Thyroid gland (tissue), 4 donors: ENCODE measurements at regions not wholly inside any gene's neighbourhood (a gene's known extent, or its start where the extent isn't known, plus 50 kb on each side); places are given as distances from the start of the nearest gene placed in this dataset.

ENCODE experiments used
- POLR2A ChIP-seq, 2 donors: fragments of 450-650 bp; IDR thresholded peaks; one replicate each; pipeline ENCODE4 v1.6.1; 2017; ENCODE audit warnings: antibody characterized with exemption in 2 of 2, mild to moderate bottlenecking in 2 of 2, moderate library complexity in 1 of 2
- TF ChIP-seq, protein P1 (sequence below), 6 experiments: fragments of 200-600 bp in 3 of 6; fragments of 450-650 bp in 3 of 6; sonication (generic) in 3 of 6; IDR thresholded peaks; one replicate each; pipeline ENCODE4 v1.5.1; 2016 to 2019; ENCODE audit warnings: antibody characterized with exemption in 6 of 6, mild to moderate bottlenecking in 2 of 6, inconsistent platforms in 1 of 6, moderate library complexity in 1 of 6

GRCh38 chr2:16726577-16726976 is 60.9 kb upstream of the CYRIA start:
- TF ChIP-seq, protein P1, sequence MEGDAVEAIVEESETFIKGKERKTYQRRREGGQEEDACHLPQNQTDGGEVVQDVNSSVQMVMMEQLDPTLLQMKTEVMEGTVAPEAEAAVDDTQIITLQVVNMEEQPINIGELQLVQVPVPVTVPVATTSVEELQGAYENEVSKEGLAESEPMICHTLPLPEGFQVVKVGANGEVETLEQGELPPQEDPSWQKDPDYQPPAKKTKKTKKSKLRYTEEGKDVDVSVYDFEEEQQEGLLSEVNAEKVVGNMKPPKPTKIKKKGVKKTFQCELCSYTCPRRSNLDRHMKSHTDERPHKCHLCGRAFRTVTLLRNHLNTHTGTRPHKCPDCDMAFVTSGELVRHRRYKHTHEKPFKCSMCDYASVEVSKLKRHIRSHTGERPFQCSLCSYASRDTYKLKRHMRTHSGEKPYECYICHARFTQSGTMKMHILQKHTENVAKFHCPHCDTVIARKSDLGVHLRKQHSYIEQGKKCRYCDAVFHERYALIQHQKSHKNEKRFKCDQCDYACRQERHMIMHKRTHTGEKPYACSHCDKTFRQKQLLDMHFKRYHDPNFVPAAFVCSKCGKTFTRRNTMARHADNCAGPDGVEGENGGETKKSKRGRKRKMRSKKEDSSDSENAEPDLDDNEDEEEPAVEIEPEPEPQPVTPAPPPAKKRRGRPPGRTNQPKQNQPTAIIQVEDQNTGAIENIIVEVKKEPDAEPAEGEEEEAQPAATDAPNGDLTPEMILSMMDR (IDR thresholded peaks at IDR 0.05) = no peak
- no peak for TF ChIP-seq POLR2A (IDR thresholded peaks at IDR 0.05)
